ENCODE measurements at regions not wholly inside any gene's neighbourhood (a gene's known extent, or its start where the extent isn't known, plus 50 kb on each side); places are given as distances from the start of the nearest gene placed in this dataset.
A peak's percentile ranks its signal among the peaks of the same experiment; 100 is the strongest.

DNA sequence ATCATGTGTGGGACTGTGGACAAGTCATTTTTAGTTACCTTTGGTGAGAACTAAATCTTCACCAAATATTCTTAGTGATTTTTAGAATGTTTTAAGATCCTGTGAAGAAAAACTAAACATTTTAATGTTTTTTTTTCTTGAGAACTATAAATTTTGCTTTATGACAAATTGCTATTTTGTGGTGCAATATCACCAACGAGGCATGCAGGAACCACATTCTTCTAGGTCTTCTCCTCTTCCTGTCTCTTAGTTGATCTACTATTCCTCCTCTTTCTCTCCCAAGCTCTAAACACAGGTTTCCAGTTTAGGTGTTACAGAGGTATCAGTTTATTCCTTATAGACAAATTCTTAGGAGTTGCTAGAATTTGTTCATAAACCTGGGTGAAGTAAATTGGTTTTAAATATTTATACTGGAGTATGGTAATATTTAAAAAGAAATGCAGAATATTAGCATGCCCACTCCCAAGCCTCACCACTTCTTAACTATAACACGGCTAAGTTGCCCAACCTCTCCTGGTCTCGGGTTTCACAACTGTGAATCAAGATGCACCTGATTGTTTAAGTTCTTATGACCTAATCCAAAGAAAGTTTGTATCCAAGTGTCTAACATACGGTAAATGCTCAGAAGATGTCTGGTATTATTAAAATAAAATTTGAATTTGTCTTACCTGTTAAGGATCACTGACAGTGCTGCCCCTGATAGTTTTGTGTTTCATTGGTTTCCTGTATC lies 56.5 kb upstream of the CLNK start:
- H3K27me3 Mint-ChIP-seq: no peaks in the 10 kb centered on the region
- no peak for DNase-seq
- no peak overlapping the region for H3K4me3 Mint-ChIP-seq
- intact Hi-C loops (cut with micrococcal nuclease): loop anchor here (1.0 kb wide), 1 partner anchor 9 kb away; no protein-coding TSS in a partner anchor
- H3K9me3 Mint-ChIP-seq: peaks cover 13% of the 10 kb centered on the region
- no peak overlapping the region for H3K27ac Mint-ChIP-seq
- no peaks in the 10 kb centered on the region for H3K36me3 Mint-ChIP-seq (ENCODE audit: low read depth)
- peaks cover 26% of the 10 kb centered on the region for H3K4me1 Mint-ChIP-seq

DNA sequence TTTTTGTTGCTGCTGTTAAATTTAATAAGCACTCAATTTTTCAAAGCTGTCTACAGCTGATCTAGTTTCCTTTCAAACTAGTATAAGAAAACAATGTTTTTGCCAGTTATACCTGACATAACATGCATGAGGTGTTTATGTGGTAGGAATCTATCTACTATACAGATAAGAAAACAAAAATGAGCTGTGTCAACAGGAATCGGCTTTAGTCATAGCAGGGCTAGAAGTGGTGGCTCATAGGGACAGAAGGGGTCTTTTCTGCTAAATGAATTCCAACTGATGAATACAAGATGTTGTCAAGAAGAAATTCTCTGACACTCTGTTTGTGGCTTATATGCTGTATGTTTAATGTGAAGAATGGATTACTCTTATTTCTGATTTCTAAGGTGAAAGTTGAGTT lies 55.7 kb upstream of the CLNK start:
- Mint-ChIP-seq H3K36me3 (ENCODE audit: low read depth) (peaks cover 1% of the 10 kb centered on the region), H3K4me1 (peaks cover 27% of the 10 kb centered on the region), H3K27me3 (no peaks in the 10 kb centered on the region), H3K4me3 (no peak overlapping the region), H3K9me3 (peaks cover 13% of the 10 kb centered on the region), H3K27ac (peak overlapping the region; percentile 0)
- DNase-seq: no peak
- intact Hi-C loops (cut with micrococcal nuclease): loop anchor here (1.0 kb wide), 1 partner anchor 8 kb away; no protein-coding TSS in a partner anchor

DNA sequence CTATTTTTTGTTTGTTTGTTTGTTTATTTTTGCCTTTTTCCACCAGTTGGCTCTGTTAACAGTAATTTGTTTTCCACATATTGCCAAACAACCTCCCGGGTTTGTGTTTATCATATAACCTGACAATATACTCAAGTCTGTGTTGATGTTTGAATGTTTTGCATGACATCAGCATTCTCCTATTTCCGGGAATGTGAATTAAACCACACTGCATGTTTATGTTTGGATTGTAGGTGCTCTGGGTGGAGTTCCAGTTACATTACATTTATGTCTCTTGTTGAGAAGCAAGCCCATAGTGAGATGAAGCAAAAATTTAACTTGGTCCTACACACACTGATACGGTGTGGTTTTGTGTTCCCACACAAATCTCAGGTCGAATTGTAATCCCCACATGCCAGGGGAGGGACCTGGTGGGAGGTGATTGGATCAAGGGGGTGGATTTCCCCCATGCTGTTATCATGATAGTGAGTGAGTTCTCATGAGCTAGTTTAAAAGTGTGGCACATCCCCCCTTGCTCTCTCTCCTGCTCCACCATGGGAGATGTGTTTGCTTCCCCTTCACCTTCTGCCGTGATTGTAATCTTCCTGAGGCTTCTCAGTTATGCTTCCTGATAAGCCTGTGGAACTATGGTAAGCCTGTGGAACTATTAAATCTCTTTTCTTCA lies 54.4 kb upstream of the CLNK start:
- Mint-ChIP-seq H3K4me3 (no peak overlapping the region), H3K9me3 (peaks cover 10% of the 10 kb centered on the region), H3K27ac (peak overlapping the region; percentile 31), H3K4me1 (peaks cover 39% of the 10 kb centered on the region), H3K36me3 (ENCODE audit: low read depth) (peaks cover 6% of the 10 kb centered on the region), H3K27me3 (no peaks in the 10 kb centered on the region)
- intact Hi-C loops (cut with micrococcal nuclease): loop anchor here (10.0 kb wide), 1 partner anchor 686 kb away; the partner anchor contains the start of gene HS3ST1
- DNase-seq: no peak

DNA sequence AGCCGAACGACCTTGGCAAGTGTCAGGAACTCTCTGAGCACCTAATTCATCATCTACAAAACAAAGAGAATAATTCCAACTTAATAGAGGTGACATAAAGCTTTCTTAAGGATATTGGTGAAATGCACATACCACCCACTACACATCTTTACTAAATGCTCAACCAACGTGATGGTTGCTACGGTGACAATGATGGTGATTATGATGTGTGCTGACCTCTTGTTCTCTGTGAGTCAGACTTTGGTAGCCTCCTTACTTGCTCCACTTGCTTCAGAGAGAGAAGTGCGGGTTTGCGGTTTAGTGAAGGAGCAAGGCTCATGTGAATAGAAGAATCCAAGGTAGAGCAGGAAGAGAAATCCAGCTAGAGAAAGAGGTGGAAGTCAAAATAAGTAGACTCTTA lies 52.8 kb upstream of the CLNK start:
- intact Hi-C loops (cut with micrococcal nuclease): loop anchor here (10.0 kb wide), 1 partner anchor 687 kb away; the partner anchor contains the start of gene HS3ST1
- Mint-ChIP-seq H3K4me1 (peaks cover 49% of the 10 kb centered on the region), H3K27me3 (no peaks in the 10 kb centered on the region), H3K36me3 (ENCODE audit: low read depth) (peaks cover 6% of the 10 kb centered on the region), H3K27ac (peak overlapping the region; percentile 62), H3K4me3 (no peak overlapping the region), H3K9me3 (peaks cover 10% of the 10 kb centered on the region)
- no peak for DNase-seq

DNA sequence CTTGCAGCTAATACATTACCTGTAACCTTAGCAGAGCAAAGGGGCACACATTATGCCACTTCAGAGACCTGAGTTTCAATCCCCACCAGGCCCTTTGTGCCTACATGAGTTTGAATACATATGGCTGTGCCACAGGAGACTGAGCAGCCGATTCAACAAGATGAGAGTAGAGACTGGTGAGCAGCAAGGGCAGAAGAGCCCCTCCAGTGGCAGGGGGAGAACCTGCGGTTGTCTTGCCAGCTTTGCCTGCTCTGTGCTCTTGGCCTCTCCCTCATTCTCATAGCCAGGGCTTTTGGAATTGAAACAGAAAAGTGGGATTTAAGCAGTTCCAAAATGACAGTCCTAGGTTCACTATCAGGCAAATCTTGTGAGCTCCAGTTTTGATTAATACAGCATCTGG lies 52.3 kb upstream of the CLNK start:
- intact Hi-C loops (cut with micrococcal nuclease): loop anchor here (10.0 kb wide), 1 partner anchor 688 kb away; the partner anchor contains the start of gene HS3ST1
- Mint-ChIP-seq H3K36me3 (ENCODE audit: low read depth) (peaks cover 6% of the 10 kb centered on the region), H3K27me3 (no peaks in the 10 kb centered on the region), H3K27ac (peak overlapping the region; percentile 51), H3K9me3 (peaks cover 10% of the 10 kb centered on the region), H3K4me3 (no peak overlapping the region), H3K4me1 (peaks cover 53% of the 10 kb centered on the region)
- no peak for DNase-seq

DNA sequence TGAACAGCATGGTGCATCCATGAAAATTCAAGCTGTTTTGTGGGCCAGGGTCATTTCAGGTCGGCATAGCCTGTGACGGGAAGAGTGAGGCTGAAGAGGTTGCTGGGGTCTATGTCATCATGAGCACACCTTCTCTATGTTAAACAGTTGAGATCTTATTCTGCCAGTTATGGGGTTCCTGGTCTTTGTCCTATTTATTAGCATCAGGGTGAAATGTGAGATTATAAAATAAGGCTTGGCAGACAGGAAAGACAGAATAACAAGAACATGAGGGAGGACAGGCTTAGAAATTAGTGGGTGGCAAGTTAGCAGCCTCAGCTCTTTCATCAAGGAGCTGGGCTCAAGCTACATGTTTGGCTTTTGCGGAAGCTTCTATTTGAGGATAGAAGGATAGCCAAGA lies 51.7 kb upstream of the CLNK start:
- Mint-ChIP-seq H3K4me1 (peaks cover 55% of the 10 kb centered on the region), H3K9me3 (peaks cover 10% of the 10 kb centered on the region), H3K27me3 (no peaks in the 10 kb centered on the region), H3K4me3 (no peak overlapping the region), H3K27ac (peak overlapping the region; percentile 46), H3K36me3 (ENCODE audit: low read depth) (peaks cover 6% of the 10 kb centered on the region)
- no peak for DNase-seq
- intact Hi-C loops (cut with micrococcal nuclease): loop anchor here (10.0 kb wide), 1 partner anchor 689 kb away; the partner anchor contains the start of gene HS3ST1

DNA sequence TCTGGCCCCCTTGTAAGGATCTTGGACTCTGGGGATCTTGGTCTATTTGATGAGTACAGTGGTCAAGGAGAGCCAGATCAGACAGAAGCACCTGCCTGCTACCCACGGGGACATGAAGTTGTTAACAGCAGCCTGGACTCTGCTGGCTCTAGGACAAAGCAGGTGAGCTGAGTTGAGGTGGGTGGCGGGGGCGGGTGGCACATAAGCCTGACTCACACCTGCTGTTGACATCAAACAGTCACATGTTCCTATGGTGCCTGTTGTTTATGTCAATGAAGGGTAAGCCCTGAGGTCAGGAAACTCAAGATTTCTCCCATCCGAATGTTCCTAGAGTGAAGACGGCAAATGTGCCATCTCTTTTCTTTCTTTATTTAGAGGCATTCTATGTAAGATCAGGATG lies 50.1 kb upstream of the CLNK start:
- peaks cover 9% of the 10 kb centered on the region for H3K36me3 Mint-ChIP-seq (ENCODE audit: low read depth)
- H3K4me3 Mint-ChIP-seq: peak overlapping the region; percentile 67
- H3K27ac Mint-ChIP-seq: peak overlapping the region; percentile 96
- no peaks in the 10 kb centered on the region for H3K27me3 Mint-ChIP-seq
- intact Hi-C loops (cut with micrococcal nuclease): loop anchor here (5.0 to 10.0 kb wide), 7 partner anchors 48 to 738 kb away; partner anchors contain the start of gene HS3ST1
- peaks cover 59% of the 10 kb centered on the region for H3K4me1 Mint-ChIP-seq
- H3K9me3 Mint-ChIP-seq: peaks cover 18% of the 10 kb centered on the region
- DNase-seq: no peak

Measured in activated CD4-positive, alpha-beta T cell treated with anti-CD3 and anti-CD28 coated beads, Interleukin-2, amount 10 ng/mL, durations not matched to agents 24 days and 14 days (primary cell).